IPS-18c (cell line): ENCODE measurements at regions not wholly inside any gene's neighbourhood (a gene's known extent, or its start where the extent isn't known, plus 50 kb on each side); places are given as distances from the start of the nearest gene placed in this dataset.
"Not testable (repeated sequence)": the region's sequence is repeated elsewhere in the genome, so short reads cannot be mapped to it uniquely, and the experiment has no call there.

Experiments used
- H3K4me3 ChIP-seq: 2 replicates; pipeline ENCODE4 v1.7.0; 2013; ENCODE audit warnings: low read depth, mild to moderate bottlenecking, low read length, moderate library complexity; ENCODE audit not compliant: insufficient read depth
- H3K9me3 ChIP-seq: one replicate; pipeline ENCODE4 v1.6.1; 2013; ENCODE audit warnings: mild to moderate bottlenecking, low read length, moderate library complexity; ENCODE audit not compliant: control insufficient read depth, insufficient read depth

DNA sequence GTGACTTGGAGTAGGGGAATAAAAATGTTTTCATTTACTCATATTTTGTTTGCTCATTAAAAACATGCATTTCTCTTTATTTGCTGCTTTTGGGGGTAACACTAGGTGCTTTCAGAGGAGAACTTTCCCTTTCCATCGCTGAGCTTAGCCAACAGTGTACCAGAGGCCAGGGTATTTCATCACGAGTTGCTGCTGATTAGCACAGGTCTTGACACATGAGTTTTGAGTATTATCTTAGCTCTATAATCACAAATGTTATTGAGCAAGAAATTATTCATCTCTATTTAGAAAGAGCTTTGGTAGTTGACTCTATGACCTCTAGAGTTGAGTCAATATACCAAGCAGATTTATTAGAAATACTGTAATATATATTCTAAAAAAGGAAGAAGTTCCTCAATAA, 375.9 kb downstream of the NXPH1 start:
- Histone ChIP-seq H3K9me3 (no peaks in the 10 kb centered on the region), H3K4me3 (no peak overlapping the region)

DNA sequence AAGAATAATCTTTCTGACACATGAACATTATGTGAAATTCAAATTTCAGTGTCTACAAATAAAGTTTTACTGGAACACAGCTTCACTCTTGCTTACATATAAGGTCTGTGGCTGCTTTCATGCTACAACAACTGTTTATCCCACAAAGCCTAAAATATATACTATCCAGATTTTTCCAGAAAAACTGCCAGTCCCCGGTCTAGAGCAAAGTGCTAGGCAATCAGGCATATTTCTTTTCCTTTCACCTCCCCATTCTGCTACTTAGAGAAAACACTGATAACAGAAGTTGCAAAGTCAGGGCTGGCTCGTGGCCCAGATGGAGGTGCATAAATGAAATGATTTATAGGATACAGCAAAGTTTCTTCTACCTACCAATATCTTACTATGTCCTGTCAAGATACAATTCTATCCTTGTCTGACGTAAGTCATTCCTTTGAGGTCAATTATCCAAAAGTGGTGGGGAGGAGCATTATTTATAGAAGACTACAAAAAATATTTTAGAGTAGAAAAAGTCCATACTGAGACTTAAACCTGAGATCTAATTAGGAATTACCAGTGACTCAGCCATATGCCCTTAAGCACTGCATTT, 384.1 kb downstream of the NXPH1 start:
- Histone ChIP-seq H3K9me3 (no peaks in the 10 kb centered on the region), H3K4me3 (no peak overlapping the region)

DNA sequence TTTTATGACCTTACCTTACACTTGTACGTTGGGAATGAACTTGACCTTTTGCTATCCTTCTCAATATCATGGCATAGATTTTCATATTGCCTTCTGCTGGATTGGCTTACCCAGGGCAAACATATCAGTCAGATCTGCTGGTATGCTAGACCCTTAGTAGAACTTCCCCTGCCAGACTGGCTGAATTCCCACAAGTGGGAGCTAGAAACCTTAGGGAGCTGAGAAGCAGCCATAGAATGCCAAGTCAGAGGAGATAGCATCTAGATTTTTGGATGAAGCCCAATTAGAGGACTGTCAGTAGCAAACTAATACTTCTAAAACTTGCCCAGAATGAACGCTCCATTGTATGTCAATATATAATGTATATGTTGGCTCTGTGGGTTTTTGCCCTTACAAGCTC, 385.0 kb downstream of the NXPH1 start:
- Histone ChIP-seq H3K4me3 (no peak overlapping the region), H3K9me3 (no peaks in the 10 kb centered on the region)

DNA sequence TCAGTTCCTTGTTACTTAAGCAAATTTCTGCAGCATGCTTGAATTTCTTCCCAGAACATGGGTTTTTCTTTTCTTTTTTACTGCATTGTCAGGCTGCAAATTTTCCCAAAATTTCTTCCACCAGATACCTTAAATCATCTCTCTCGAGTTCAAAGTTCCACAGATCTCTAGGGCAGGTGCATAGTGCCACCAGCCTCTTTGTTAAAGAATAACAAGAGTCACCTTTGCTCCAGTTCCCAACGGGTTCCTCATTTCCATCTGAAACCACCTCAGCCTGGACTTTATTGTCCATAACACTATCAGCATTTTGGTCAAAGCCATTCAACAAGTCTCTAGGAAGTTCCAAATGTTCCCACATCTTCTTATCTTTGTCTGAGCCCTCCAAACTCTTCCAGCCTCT, 389.2 kb downstream of the NXPH1 start:
- no peak overlapping the region for H3K4me3 ChIP-seq
- no peaks in the 10 kb centered on the region for H3K9me3 ChIP-seq

DNA sequence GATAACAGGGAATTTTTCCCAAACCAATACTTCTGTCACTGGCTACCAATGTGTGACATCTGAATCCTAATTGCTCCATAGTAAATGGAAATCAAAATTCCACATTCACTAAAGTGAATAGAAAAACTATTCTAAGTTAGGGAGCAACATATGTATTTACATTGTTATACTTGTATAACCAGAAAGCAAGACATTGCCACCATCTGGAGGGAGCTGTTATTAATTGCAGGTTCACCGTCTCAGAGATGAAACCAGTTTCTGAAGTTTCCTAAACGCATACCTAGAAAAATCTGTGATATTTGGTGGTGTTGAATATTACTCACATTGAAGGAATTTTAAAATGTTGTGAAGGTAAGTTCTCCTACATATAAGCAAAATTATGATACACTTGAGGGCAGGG, 390.1 kb downstream of the NXPH1 start:
- Histone ChIP-seq H3K4me3 (no peak overlapping the region), H3K9me3 (no peaks in the 10 kb centered on the region)

DNA sequence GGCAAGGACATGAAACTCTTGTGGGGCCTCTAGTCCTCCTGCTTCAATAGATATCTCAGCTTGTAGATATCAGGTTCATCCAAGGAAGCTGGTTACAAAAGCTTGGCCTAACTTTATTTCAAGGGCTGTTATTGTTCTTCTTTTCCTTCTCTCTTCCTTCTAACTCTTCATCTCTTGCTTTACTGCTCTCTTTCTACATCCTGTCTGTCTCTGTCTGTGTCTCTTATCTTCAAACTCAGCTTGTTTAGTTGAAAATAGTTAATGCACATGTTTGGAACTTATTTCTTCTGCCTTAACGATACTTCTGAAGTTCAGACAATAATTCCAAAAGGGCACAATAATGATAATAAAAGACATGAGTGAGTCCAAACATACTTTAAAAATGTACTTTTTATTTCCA, 393.9 kb downstream of the NXPH1 start:
- no peaks in the 10 kb centered on the region for H3K9me3 ChIP-seq
- no peak overlapping the region for H3K4me3 ChIP-seq

DNA sequence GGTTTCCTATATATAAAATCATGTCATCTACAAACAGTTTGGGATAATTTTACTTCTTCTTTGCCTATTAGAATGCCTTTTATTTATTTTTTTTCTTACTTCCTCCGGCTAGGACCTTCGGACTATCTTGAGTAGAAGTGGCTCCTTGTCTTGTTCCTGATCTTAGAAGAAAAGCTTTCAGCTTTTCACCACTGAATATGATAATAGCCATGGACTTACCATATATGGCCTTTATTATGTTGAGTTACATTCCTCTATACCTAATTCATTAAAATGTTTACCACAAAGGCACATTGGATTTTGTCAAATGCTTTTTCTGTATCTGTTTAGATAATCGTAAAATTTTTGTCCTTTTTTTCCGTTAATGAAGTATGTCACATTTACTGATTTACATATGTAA, 395.7 kb downstream of the NXPH1 start:
- H3K4me3 ChIP-seq: no peak overlapping the region
- H3K9me3 ChIP-seq: no peaks in the 10 kb centered on the region

DNA sequence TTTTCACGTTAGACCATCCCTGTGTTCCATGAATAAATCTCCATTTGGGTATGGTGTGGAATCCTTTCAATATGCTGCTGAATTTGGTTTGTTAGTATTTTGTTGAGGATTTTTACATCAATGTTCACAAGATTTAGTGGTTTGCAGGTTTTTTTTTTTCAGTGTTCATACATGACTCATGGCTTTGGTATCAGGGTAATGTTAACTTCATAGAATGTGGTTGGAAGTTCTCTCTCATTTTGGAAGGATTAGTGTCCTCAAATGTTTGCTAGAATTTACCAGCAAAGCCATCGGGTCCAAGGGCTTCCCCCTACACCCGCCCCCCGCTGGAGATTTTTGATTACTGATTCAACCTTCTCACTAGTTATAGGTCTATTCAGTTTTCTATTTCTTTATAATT, 398.0 kb downstream of the NXPH1 start:
- no peak overlapping the region for H3K4me3 ChIP-seq
- no peaks in the 10 kb centered on the region for H3K9me3 ChIP-seq

DNA sequence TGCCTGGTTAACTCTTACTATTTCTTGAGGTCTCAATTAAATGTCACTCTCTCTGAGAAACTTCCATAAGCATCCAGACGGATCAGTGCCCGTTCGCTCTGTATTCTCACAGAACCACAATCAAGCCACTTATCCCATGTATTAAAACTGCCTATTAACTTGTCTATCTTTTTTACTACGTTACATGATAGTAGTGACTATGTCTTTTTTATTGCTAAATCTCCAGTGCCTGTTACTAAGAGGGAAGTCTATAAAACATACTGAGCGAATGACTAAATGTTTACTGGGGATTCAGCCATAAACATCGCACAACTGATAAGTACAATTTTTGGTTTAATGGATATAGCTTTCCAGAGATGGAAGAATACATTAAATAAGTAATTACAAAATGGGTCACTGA, 399.9 kb downstream of the NXPH1 start:
- Histone ChIP-seq H3K9me3 (no peaks in the 10 kb centered on the region), H3K4me3 (no peak overlapping the region)

DNA sequence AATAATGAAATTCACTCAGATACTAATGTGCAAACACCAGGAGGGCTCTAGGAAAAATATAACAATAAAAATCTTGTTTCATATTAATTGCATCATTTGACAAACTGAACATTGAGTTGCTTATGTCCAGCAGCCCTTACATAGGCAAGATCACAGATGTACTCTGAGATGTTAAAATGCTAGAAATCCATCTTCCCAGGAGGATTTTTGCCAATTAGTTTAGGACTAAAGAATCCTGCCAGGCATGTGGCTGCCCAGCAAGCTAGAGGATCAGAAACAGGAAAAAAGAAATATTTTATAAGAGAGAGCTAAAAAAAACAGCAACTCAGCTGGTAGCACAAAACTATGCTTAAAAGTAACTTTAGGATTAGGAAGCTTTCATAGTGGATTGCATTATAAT, 407.8 kb downstream of the NXPH1 start:
- H3K9me3 ChIP-seq: no peaks in the 10 kb centered on the region
- no peak overlapping the region for H3K4me3 ChIP-seq

DNA sequence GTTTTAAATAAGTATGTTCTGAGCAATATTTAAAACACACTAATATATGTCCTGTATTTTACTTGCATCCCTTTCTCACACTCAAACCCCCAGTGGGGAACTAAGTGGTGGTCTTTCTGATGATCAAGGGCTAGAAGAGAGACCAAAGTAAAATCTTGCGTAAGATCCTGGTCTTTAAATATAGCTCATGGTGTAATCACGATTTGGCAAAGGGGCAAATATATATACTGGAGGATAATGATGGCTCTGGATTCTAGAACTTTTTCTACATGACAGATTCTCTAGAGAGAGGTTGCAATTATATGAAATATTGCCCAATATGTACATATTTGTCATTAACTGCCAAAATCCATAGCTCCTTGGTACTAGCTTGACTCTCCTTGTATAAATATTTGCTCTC, 438.3 kb downstream of the NXPH1 start:
- Histone ChIP-seq H3K4me3 (no peak overlapping the region), H3K9me3 (no peaks in the 10 kb centered on the region)

DNA sequence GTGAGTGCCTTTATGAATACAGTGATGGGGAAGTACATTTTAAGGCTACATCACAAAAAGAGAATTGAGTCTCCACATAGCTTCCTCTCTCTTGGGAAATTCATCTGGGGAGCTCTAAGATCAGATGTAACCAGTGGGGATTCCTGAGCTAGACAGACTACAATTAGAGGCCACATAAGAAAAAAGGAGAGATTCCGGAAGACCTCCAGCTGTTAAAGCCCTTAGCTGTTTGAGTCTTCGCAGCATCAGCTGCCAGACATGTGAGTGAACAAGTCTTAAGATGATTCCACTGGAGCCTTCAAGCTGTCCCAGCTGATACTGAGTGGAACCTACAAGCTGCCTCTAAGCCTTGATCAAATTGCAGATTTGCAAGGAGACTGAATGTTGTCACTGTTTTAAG, 448.5 kb downstream of the NXPH1 start:
- H3K4me3 ChIP-seq: no peak overlapping the region
- H3K9me3 ChIP-seq: no peaks in the 10 kb centered on the region

DNA sequence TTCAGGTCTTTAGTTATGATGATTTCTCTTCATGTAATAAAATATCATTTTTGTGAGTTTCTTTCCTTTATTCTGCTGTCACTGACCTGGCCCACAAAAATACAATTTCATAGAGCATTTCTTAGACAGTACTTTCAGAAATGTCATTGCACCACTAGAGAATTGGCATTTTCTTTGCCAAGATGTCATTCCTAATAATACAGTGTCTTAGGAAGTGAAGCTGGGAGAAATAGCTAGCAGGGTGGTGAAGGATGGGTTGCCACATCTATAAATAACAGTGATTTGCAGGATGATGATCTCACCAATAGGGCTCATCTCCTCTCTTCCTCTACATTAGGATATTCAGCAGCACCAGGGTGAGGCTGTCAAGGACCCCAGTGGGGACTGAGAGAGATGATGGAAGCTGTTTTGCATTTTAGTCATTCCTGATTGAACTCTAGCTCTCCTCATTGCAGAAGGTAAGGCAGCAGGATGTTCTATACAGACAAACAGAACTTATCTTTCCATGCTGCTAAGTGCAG, 452.1 kb downstream of the NXPH1 start:
- no peaks in the 10 kb centered on the region for H3K9me3 ChIP-seq
- no peak overlapping the region for H3K4me3 ChIP-seq

DNA sequence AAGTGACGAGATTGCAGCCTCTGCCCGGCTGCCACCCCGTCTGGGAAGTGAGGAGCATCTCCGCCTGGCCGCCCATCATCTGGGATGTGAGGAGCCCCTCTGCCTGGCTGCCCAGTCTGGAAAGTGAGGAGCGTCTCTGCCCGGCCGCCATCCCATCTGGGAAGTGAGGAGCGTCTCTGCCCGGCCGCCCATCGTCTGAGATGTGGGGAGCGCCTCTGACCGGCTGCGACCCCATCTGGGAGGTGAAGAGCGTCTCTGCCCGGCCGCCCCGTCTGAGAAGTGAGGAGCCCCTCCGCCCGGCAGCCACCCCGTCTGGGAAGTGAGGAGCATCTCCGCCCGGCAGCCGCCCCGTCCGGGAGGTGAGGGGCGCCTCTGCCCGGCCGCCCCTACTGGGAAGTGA, 456.9 kb downstream of the NXPH1 start:
- H3K9me3 ChIP-seq, H3K4me3 ChIP-seq: not testable (repeated sequence)

DNA sequence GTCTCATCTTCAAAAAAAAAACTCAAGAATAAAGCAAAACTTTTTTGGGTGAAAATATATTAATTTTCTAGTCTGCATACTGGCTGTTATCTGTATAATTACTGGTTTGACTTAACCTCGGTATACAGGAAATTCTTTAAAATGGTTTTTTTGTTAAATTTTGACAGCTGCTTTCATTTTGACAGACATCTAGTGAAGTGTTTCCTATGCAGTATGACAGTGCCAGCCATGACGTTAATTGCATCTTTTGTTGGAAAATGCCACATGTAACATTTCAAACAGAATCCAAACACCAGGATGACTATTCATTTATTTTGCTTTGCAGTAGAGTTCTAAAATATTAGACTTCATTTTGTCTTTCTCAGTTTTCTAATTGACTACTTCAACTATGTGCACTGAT, 460.4 kb downstream of the NXPH1 start:
- Histone ChIP-seq H3K4me3 (no peak overlapping the region), H3K9me3 (peaks cover 2% of the 10 kb centered on the region)

DNA sequence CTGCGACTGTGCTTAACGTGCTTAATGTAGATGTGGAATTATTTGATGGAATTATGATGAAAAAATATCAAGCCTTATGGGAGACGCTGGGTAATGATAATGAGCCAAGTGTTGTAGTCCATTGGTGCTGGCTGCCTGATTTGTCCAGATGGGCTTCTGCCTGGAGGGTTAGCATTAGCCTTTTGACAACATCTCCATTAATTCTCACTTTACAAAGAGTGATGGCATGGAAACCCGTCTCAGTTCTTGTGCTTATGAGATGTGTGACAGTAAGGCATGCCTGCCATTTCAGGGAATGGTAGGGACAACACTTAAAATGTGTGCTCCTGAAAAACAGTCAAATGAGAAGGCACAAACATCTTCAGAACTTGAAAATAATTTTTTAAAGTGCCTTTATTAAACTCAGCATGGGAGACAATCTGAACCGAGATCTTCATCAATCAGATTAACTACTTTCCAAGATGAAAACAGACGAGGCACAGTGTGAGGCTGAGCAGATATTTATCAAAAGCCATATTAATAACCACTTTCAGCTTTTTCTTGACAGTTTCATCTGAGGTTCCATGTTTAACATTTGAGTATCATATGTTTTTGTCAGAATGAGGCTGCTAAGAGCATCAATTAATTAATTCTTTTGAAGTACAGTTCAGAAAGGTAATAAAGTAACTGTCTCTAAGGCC, 473.1 kb downstream of the NXPH1 start:
- no peaks in the 10 kb centered on the region for H3K9me3 ChIP-seq
- H3K4me3 ChIP-seq: no peak overlapping the region

DNA sequence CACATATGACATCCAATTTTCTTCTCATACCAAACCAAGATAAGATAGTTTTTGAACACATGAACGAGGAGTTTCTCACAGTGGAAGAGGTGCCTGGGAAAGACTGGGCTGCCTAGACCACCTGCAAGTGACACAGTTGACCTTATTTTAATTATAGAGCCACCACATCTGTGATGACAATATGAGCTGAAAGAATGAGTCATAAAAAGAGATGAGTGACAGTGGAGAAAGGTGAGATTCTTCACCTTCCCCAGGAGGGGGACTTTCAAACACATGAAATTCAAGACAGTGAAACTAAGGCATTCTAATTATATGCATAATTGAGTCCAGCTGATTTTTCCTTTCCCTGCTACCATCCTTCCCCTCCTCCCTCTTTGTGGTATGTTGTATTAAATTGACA, 475.5 kb downstream of the NXPH1 start:
- Histone ChIP-seq H3K9me3 (no peaks in the 10 kb centered on the region), H3K4me3 (no peak overlapping the region)

DNA sequence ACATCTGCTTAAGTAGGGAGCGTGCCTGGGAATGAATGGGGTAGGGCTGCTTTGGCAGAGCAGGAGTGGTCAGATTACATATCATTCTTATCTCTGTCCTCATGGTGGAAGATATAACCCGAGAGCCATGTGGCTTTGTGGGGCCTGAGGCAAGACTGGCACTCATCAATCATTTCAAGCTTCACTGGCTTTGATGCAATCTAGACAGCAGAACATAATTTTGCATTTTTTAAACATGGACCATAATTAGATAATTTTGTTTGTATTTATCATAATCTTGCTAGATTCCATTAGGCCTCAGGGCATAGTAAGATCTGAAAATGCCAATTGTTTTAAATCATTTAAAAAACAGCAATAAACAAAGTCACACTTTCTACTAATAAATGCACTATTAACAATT, 480.3 kb downstream of the NXPH1 start:
- no peaks in the 10 kb centered on the region for H3K9me3 ChIP-seq

DNA sequence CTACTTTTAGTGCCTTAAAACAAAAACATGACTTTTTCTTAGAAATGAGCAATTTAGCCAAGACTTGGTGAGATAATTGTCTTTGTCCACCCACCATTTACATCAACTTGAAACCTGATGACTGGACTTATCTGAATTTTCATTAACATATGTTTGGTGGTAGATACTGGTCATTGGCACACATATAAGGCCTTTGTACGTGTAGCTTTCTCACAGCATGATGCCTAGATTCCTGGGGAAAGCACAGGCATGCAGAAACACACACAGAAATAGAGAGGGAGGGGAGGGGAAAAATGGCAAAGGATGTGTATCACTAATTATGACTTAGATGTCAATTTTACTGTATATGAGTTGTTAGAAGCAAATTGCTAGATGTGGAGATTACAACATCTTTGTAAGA, 488.4 kb downstream of the NXPH1 start:
- H3K9me3 ChIP-seq: peaks cover 6% of the 10 kb centered on the region
- no peak overlapping the region for H3K4me3 ChIP-seq

More for the DNA sequence above, 480.3 kb downstream of the NXPH1 start:
- H3K4me3 ChIP-seq: no peak overlapping the region
